Midbrain (tissue), 1 donor: ENCODE measurements at regions not wholly inside any gene's neighbourhood (a gene's known extent, or its start where the extent isn't known, plus 50 kb on each side); places are given as distances from the start of the nearest gene placed in this dataset.
"Not testable (repeated sequence)": the region's sequence is repeated elsewhere in the genome, so short reads cannot be mapped to it uniquely, and the experiment has no call there.

Experiments used
- DNase-seq: peaks from one replicate; lab custom pipeline; 2025; lab: John Stamatoyannopoulos, UW

GRCh38 chr18:71370095-71370494, 1081.2 kb downstream of the SOCS6 start:
- DNase-seq, result no peak

- no peak for DNase-seq
Observed at GRCh38 chr18:71362140-71362539, 1073.3 kb downstream of the SOCS6 start.

GRCh38 chr18:71355599-71355998, 1066.8 kb downstream of the SOCS6 start:
- DNase-seq, result not testable (repeated sequence)

GRCh38 chr18:71352618-71353017, 1063.8 kb downstream of the SOCS6 start:
- no peak for DNase-seq

- DNase-seq, result no peak
Observed at GRCh38 chr18:71336576-71337210, 1047.8 kb downstream of the SOCS6 start.

GRCh38 chr18:71329563-71329962, 1040.7 kb downstream of the SOCS6 start:
- no peak for DNase-seq

GRCh38 chr18:71329114-71329513, 1040.3 kb downstream of the SOCS6 start:
- no peak for DNase-seq

- no peak for DNase-seq
Observed at GRCh38 chr18:71327850-71328249, 1039.0 kb downstream of the SOCS6 start.

- DNase-seq, result no peak
Observed at GRCh38 chr18:71327441-71327840, 1038.6 kb downstream of the SOCS6 start.

- no peak for DNase-seq
Observed at GRCh38 chr18:71326826-71327225, 1038.0 kb downstream of the SOCS6 start.

- DNase-seq, result no peak
Observed at GRCh38 chr18:71324356-71324755, 1035.5 kb downstream of the SOCS6 start.

- no peak for DNase-seq
Observed at GRCh38 chr18:71322201-71322600, 1033.4 kb downstream of the SOCS6 start.

GRCh38 chr18:71321319-71321718, 1032.5 kb downstream of the SOCS6 start:
- no peak for DNase-seq

- DNase-seq, result no peak
Observed at GRCh38 chr18:71304856-71305255, 1016.0 kb downstream of the SOCS6 start.

- not testable (repeated sequence) for DNase-seq
Observed at GRCh38 chr18:71303743-71304142, 1014.9 kb downstream of the SOCS6 start.

GRCh38 chr18:71301596-71301995, 1012.8 kb downstream of the SOCS6 start:
- no peak for DNase-seq

- not testable (repeated sequence) for DNase-seq
Observed at GRCh38 chr18:71294201-71294600, 1005.4 kb downstream of the SOCS6 start.

- no peak for DNase-seq
Observed at GRCh38 chr18:71293322-71293721, 1004.5 kb downstream of the SOCS6 start.

GRCh38 chr18:71287268-71287667, 998.4 kb downstream of the SOCS6 start:
- DNase-seq, result no peak

GRCh38 chr18:71252351-71252865, 963.6 kb downstream of the SOCS6 start:
- DNase-seq, result no peak

- no peak for DNase-seq
Observed at GRCh38 chr18:71250191-71250590, 961.3 kb downstream of the SOCS6 start.

GRCh38 chr18:71249791-71250190, 960.9 kb downstream of the SOCS6 start:
- no peak for DNase-seq

GRCh38 chr18:71242981-71243380, 954.1 kb downstream of the SOCS6 start:
- no peak for DNase-seq

GRCh38 chr18:71238974-71239624, 950.3 kb downstream of the SOCS6 start:
- DNase-seq, result no peak
